ENCODE measurements at regions not wholly inside any gene's neighbourhood (a gene's known extent, or its start where the extent isn't known, plus 50 kb on each side); places are given as distances from the start of the nearest gene placed in this dataset.

- no peak for TF ChIP-seq CTCF (tag by site-specific recombination; IDR thresholded peaks at IDR 0.05)
- no peak for TF ChIP-seq ZNF140 (tag by site-specific recombination; IDR thresholded peaks at IDR 0.05)
- no peak for TF ChIP-seq ZBTB1 (tag by site-specific recombination; IDR thresholded peaks at IDR 0.05)
- TF ChIP-seq REST (tag by site-specific recombination; IDR thresholded peaks at IDR 0.05), result no peak
- no peak for TF ChIP-seq ZNF114 (tag by site-specific recombination; IDR thresholded peaks at IDR 0.05)
- TF ChIP-seq ZNF677 (tag by site-specific recombination; IDR thresholded peaks at IDR 0.05), result no peak
- no peak for TF ChIP-seq ZNF280C (tag by site-specific recombination; IDR thresholded peaks at IDR 0.05)
- TF ChIP-seq PRDM4 (tag by site-specific recombination; IDR thresholded peaks at IDR 0.05), result no peak
- TF ChIP-seq YY1 (tag by site-specific recombination; IDR thresholded peaks at IDR 0.05), result no peak
- TF ChIP-seq ZNF214 (tag by site-specific recombination; IDR thresholded peaks at IDR 0.05; ENCODE audit: borderline replicate concordance), result no peak
- TF ChIP-seq ZNF133 (tag by site-specific recombination; IDR thresholded peaks at IDR 0.05), result no peak
Observed at GRCh38 chr7:52708846-52709245, 326.6 kb upstream of the POM121L12 start.

Measured in HEK293 (cell line).